H9 (cell line): ENCODE measurements at regions not wholly inside any gene's neighbourhood (a gene's known extent, or its start where the extent isn't known, plus 50 kb on each side); places are given as distances from the start of the nearest gene placed in this dataset.

Experiments
- DNase-seq: peaks from one replicate; pipeline ENCODE4 v3.0.0-alpha.2; 2017
- H2AFZ ChIP-seq: one replicate; pipeline ENCODE4 v1.6.1; 2013; ENCODE audit warnings: mild to moderate bottlenecking, low read length, control low read depth, moderate library complexity
- H2AK5ac ChIP-seq: 2 replicates; pipeline ENCODE4 v1.6.1; 2013; ENCODE audit warnings: low read length, control low read depth, mixed read lengths; ENCODE audit not compliant: insufficient read length
- H2BK120ac ChIP-seq: one replicate; pipeline ENCODE4 v1.6.1; 2013; ENCODE audit warnings: low read depth, mild to moderate bottlenecking, low read length, control low read depth, inconsistent platforms; ENCODE audit not compliant: poor library complexity, severe bottlenecking
- H2BK12ac ChIP-seq: 2 replicates; pipeline ENCODE4 v1.6.1; 2013; ENCODE audit warnings: low read length, control low read depth, mixed read lengths, low read depth; ENCODE audit not compliant: insufficient read length
- H2BK15ac ChIP-seq: 2 replicates; pipeline ENCODE4 v1.6.1; 2013; ENCODE audit warnings: low read depth, low read length, control low read depth
- H2BK20ac ChIP-seq: one replicate; pipeline ENCODE4 v1.6.1; 2013; ENCODE audit warnings: low read depth, mild to moderate bottlenecking, low read length, control low read depth, inconsistent platforms; ENCODE audit not compliant: poor library complexity, severe bottlenecking
- H2BK5ac ChIP-seq: 2 replicates; pipeline ENCODE4 v1.6.1; 2013; ENCODE audit warnings: low read length, control low read depth, mixed read lengths; ENCODE audit not compliant: insufficient read length
- H3K14ac ChIP-seq: 2 replicates; pipeline ENCODE4 v1.6.1; 2013; ENCODE audit warnings: low read length, control low read depth; ENCODE audit not compliant: insufficient read depth
- H3K18ac ChIP-seq: 2 replicates; pipeline ENCODE4 v1.6.1; 2013; ENCODE audit warnings: low read depth, mild to moderate bottlenecking, mixed read lengths, low read length, control low read depth; ENCODE audit not compliant: insufficient read length
- H3K23ac ChIP-seq: 2 replicates; pipeline ENCODE4 v1.6.1; 2013; ENCODE audit warnings: low read length, control low read depth, mixed read lengths, low read depth; ENCODE audit not compliant: insufficient read length
- H3K23me2 ChIP-seq: 2 replicates; pipeline ENCODE4 v1.6.1; 2013; ENCODE audit warnings: low read depth, mild to moderate bottlenecking, mixed read lengths, low read length, control low read depth; ENCODE audit not compliant: insufficient read length, poor library complexity, severe bottlenecking
- H3K27ac ChIP-seq: 2 replicates; pipeline ENCODE4 v1.5.1; 2013; ENCODE audit warnings: low read length, control low read depth, mixed read lengths, low read depth; ENCODE audit not compliant: insufficient read length
- H3K27me3 ChIP-seq: 2 replicates; pipeline ENCODE4 v1.6.1; 2013; ENCODE audit warnings: low read length, control low read depth, inconsistent platforms; ENCODE audit not compliant: insufficient read depth
- H3K4ac ChIP-seq: 2 replicates; pipeline ENCODE4 v1.6.1; 2013; ENCODE audit warnings: low read depth, mild to moderate bottlenecking, control low read depth, inconsistent platforms, low read length, moderate library complexity
- H3K4me1 ChIP-seq: 2 replicates; pipeline ENCODE4 v1.6.1; 2013; ENCODE audit warnings: low read length, control low read depth, inconsistent platforms; ENCODE audit not compliant: insufficient read depth
- H3K4me2 ChIP-seq: 2 replicates; pipeline ENCODE4 v1.6.1; 2013; ENCODE audit warnings: low read length, control low read depth, mixed read lengths; ENCODE audit not compliant: insufficient read length, insufficient read depth
- H3K56ac ChIP-seq: 2 replicates; pipeline ENCODE4 v1.6.1; 2013; ENCODE audit warnings: low read depth, mild to moderate bottlenecking, mixed read lengths, low read length, control low read depth; ENCODE audit not compliant: insufficient read length
- H3K79me1 ChIP-seq: 2 replicates; pipeline ENCODE4 v1.6.1; 2013; ENCODE audit warnings: low read depth, mild to moderate bottlenecking, moderate library complexity, low read length, control low read depth, inconsistent platforms; ENCODE audit not compliant: insufficient read depth, poor library complexity, severe bottlenecking
- H3K79me2 ChIP-seq: 2 replicates; pipeline ENCODE4 v1.6.1; 2013; ENCODE audit warnings: low read length, control low read depth, inconsistent platforms; ENCODE audit not compliant: insufficient read depth
- H3K9ac ChIP-seq: 2 replicates; pipeline ENCODE4 v1.6.1; 2013; ENCODE audit warnings: low read length, control low read depth, mixed read lengths; ENCODE audit not compliant: insufficient read length; ENCODE audit errors: extremely low read depth
- H3K9me3 ChIP-seq: one replicate; pipeline ENCODE4 v1.6.1; 2013; ENCODE audit warnings: low read depth, low read length, inconsistent platforms; ENCODE audit not compliant: control insufficient read depth
- H3T11ph ChIP-seq: one replicate; pipeline ENCODE4 v1.6.1; 2013; ENCODE audit warnings: mild to moderate bottlenecking, low read length, control low read depth, inconsistent platforms
- H4K20me1 ChIP-seq: one replicate; pipeline ENCODE4 v1.6.1; 2013; ENCODE audit not compliant: control insufficient read depth, insufficient read length, insufficient read depth
- H4K5ac ChIP-seq: 2 replicates; pipeline ENCODE4 v1.6.1; 2013; ENCODE audit warnings: low read depth, mild to moderate bottlenecking, mixed read lengths, low read length, control low read depth; ENCODE audit not compliant: insufficient read length
- H4K8ac ChIP-seq: replicated peaks from 2 replicates; pipeline ENCODE4 v1.6.1; 2013; ENCODE audit warnings: low read length, control low read depth, mixed read lengths, low read depth; ENCODE audit not compliant: insufficient read length
- H4K91ac ChIP-seq: 2 replicates; pipeline ENCODE4 v1.6.1; 2013; ENCODE audit warnings: low read depth, mild to moderate bottlenecking, moderate library complexity, mixed read lengths, low read length, control low read depth; ENCODE audit not compliant: insufficient read length
- H3K27ac Mint-ChIP-seq, 3 experiments: 2 replicates in 2 of 3; 3 replicates in 1 of 3; pipeline ENCODE4 v1.8.0; 2020 to 2021; ENCODE audit warnings: mixed read lengths in 3 of 3, mild to moderate bottlenecking in 1 of 3, moderate library complexity in 1 of 3
- H3K27me3 Mint-ChIP-seq: 2 replicates; pipeline ENCODE4 v1.8.0; 2021; ENCODE audit warnings: low read depth, mild to moderate bottlenecking, moderate library complexity, mixed read lengths
- H3K36me3 Mint-ChIP-seq, 3 experiments: 2 replicates in 2 of 3; 3 replicates in 1 of 3; pipeline ENCODE4 v1.8.0; 2020 to 2021; ENCODE audit warnings: low read depth in 3 of 3, mixed read lengths in 3 of 3; ENCODE audit not compliant: insufficient read depth in 1 of 3
- H3K4me1 Mint-ChIP-seq, 2 experiments: 2 replicates each; pipeline ENCODE4 v1.8.0; 2020; ENCODE audit warnings: mixed read lengths in 2 of 2
- H3K4me3 Mint-ChIP-seq, 2 experiments: 2 replicates in 1 of 2; 3 replicates in 1 of 2; pipeline ENCODE4 v1.8.0; 2020 to 2021; ENCODE audit warnings: mild to moderate bottlenecking in 2 of 2, mixed read lengths in 2 of 2, moderate library complexity in 1 of 2
- H3K9me3 Mint-ChIP-seq, 2 experiments: 2 replicates in 1 of 2; 3 replicates in 1 of 2; pipeline ENCODE4 v1.8.0; 2020; ENCODE audit warnings: mild to moderate bottlenecking in 2 of 2, mixed read lengths in 2 of 2, moderate library complexity in 1 of 2
- CTCF ChIP-seq: fragments of 200-600 bp; sonication (generic); conservative IDR thresholded peaks from 3 replicates; pipeline ENCODE4 v1.8.0; 2021; ENCODE audit warnings: antibody characterized with exemption, mild to moderate bottlenecking
- WGBS: extraction: QIAGEN DNeasy Blood & Tissue Kit; methylation state at CpG from one replicate; pipeline ENCODE4 v1.1.7; 2013; ENCODE audit warnings: missing lambda C conversion rate, low lambda C conversion rate, mixed read lengths; ENCODE audit not compliant: insufficient read length; ENCODE audit errors: extremely low coverage; 5-methylcytosine and 5-hydroxymethylcytosine counted together

- H4K91ac ChIP-seq = no peak overlapping the region
- H2BK5ac ChIP-seq = no peak overlapping the region
- H4K20me1 ChIP-seq = no peaks in the 10 kb centered on the region
- no peak overlapping the region for H2AK5ac ChIP-seq
- H3K27ac Mint-ChIP-seq = no peak overlapping the region
- H2BK120ac ChIP-seq = no peak overlapping the region
- no peak overlapping the region for H3K9ac ChIP-seq
- no peak overlapping the region for H3K4ac ChIP-seq
- no peaks in the 10 kb centered on the region for H3K79me2 ChIP-seq
- no peak for DNase-seq
- no peak overlapping the region for H3K4me3 Mint-ChIP-seq
- peaks cover 2% of the 10 kb centered on the region; the same call in 1 of the 2 replicates for H3K27me3 Mint-ChIP-seq
- H2BK15ac ChIP-seq = no peak overlapping the region
- no peak overlapping the region for H3K23ac ChIP-seq
- H3K9me3 Mint-ChIP-seq = peaks cover 10 to 16% of the 10 kb centered on the region in 2 experiments
- WGBS = no CpG with 5 or more reads among the region's 3 CpGs
- H2BK20ac ChIP-seq = no peak overlapping the region
- H3K18ac ChIP-seq = no peak overlapping the region
- no peaks in the 10 kb centered on the region for H3K23me2 ChIP-seq
- no peak overlapping the region for H3T11ph ChIP-seq
- no peak overlapping the region for H2AFZ ChIP-seq
- peaks cover 7 to 8% (median 7%) of the 10 kb centered on the region in 3 experiments; a peak in 6 of 7 replicates for H3K36me3 Mint-ChIP-seq
- no peaks in the 10 kb centered on the region for H3K27me3 ChIP-seq
- H4K8ac ChIP-seq = no peak overlapping the region
- no peaks in the 10 kb centered on the region for H3K79me1 ChIP-seq
- H4K5ac ChIP-seq = no peak overlapping the region
- no peaks in the 10 kb centered on the region for H3K4me1 ChIP-seq
- no peak overlapping the region for H3K56ac ChIP-seq
- H2BK12ac ChIP-seq = no peak overlapping the region
- peaks cover 9 to 13% of the 10 kb centered on the region in 2 experiments; a peak in 3 of 4 replicates for H3K4me1 Mint-ChIP-seq
- no peak overlapping the region for H3K14ac ChIP-seq
- H3K4me2 ChIP-seq = no peak overlapping the region
- H3K9me3 ChIP-seq = no peaks in the 10 kb centered on the region
- no peak overlapping the region for H3K27ac ChIP-seq
- TF ChIP-seq CTCF = no peak
These were observed 243.3 kb downstream of the IL20RB start for GRCh38 chr3:137201066-137201465.
